H1 (cell line): ENCODE measurements at regions not wholly inside any gene's neighbourhood (a gene's known extent, or its start where the extent isn't known, plus 50 kb on each side); places are given as distances from the start of the nearest gene placed in this dataset.

Experiments
- CHD7 ChIP-seq: fragments of 300-600 bp; sonication (generic); IDR thresholded peaks from 2 replicates; pipeline ENCODE4 v1.7.1; 2012; ENCODE audit warnings: low read length, moderate library complexity, mild to moderate bottlenecking, inconsistent platforms; ENCODE audit not compliant: insufficient replicate concordance
- TF ChIP-seq, protein P1 (sequence below): IDR thresholded peaks from 2 replicates; pipeline ENCODE4 v1.6.1; 2011; ENCODE audit warnings: low read length, improper control_type of control experiment

GRCh38 chrX:7514871-7515599 is 327.9 kb upstream of the VCX start (continued):
- no peak for TF ChIP-seq CHD7
- TF ChIP-seq, protein P1, sequence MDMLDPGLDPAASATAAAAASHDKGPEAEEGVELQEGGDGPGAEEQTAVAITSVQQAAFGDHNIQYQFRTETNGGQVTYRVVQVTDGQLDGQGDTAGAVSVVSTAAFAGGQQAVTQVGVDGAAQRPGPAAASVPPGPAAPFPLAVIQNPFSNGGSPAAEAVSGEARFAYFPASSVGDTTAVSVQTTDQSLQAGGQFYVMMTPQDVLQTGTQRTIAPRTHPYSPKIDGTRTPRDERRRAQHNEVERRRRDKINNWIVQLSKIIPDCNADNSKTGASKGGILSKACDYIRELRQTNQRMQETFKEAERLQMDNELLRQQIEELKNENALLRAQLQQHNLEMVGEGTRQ: no peak
